Lung (tissue), 1 donor: ENCODE measurements at regions not wholly inside any gene's neighbourhood (a gene's known extent, or its start where the extent isn't known, plus 50 kb on each side); places are given as distances from the start of the nearest gene placed in this dataset. TPM values are rescaled to one million over a fixed set of nuclear protein-coding genes. Genes with fewer than 3 reads are reported as not detected.

Experiments
- small RNA-seq: library from RNA; depleted of rRNA; stranded (forward); fragments of <200 nt; gene quantifications from one replicate; pipeline ENCODE3, GENCODE V24; 2014; ENCODE audit warnings: low replicate concordance

Small RNA genes lying in the stretch of these regions (small RNA-seq; reads per million reads assigned to genes)
- gene AC006499.8, result not detected
